ENCODE measurements at regions not wholly inside any gene's neighbourhood (a gene's known extent, or its start where the extent isn't known, plus 50 kb on each side); places are given as distances from the start of the nearest gene placed in this dataset.
"Not testable (repeated sequence)": the region's sequence is repeated elsewhere in the genome, so short reads cannot be mapped to it uniquely, and the experiment has no call there.

DNA sequence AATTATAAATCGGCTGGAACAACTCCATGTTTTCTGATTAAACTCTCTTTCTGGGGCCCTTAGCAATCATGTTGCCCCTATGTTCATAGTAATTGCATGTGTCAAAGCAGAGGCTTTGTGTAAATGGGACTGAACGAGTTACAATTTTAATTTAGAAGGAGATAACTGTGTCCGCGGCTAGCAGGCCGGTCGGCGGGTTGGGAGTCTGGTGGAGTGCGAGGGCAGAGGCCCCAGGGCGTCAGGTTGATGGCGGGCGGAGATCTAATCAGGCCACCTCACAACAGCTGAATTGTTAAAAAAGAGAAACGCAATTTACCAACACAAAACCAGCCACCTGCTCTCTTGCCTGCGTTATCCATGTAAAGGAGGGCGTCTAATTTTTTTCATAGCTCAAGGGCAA is 134.9 kb upstream of the LPCAT1 start:
- Histone ChIP-seq H3K4me1 (ENCODE audit: control insufficient read depth, insufficient read depth, low read length) (peaks cover 15% of the 10 kb centered on the region; the same call in 1 of the 2 replicates), H3K9me3 (ENCODE audit: control insufficient read depth, insufficient read depth, low read depth, low read length) (no peaks in the 10 kb centered on the region), H3K36me3 (ENCODE audit: control insufficient read depth, insufficient read depth, low read length) (no peaks in the 10 kb centered on the region), H3K9ac (ENCODE audit: low read length) (no peak overlapping the region), H3K27me3 (ENCODE audit: control insufficient read depth, insufficient read depth, low read length) (peaks cover 32% of the 10 kb centered on the region), H3K4me3 (ENCODE audit: low read depth, low read length) (no peak overlapping the region), H3K27ac (ENCODE audit: low read depth, low read length) (no peak overlapping the region)

DNA sequence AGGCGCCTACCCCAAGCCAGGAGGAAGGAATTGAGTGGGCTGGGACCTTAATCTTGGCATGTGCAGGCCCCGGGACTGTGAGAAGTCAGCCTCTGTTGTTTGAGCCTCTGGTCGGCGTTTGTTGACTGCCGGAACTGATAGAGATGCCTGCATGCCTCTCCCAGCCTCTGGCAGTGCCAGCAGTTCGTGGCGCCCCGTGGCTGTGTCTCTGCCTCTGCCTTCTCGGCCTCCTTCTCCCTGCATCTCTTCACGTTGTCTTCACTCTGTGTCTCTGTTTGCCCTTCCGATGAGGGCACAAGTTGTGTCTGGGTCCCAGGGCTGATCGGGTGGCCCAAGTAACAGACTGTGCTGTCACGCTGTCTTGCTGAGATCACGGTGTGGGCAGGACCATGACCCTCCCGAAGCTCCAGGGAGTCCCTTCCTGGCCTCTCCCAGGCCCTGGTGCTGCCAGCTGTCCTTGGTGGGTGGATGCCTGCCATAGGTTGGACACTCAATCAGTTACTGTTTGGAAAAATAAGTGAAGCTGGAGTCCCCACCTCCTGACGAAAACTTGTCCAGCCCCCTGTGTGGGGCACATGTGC is 133.5 kb upstream of the LPCAT1 start:
- no peak overlapping the region for H3K9ac ChIP-seq (ENCODE audit: low read length)
- H3K9me3 ChIP-seq (ENCODE audit: control insufficient read depth, insufficient read depth, low read depth, low read length): no peaks in the 10 kb centered on the region
- H3K36me3 ChIP-seq (ENCODE audit: control insufficient read depth, insufficient read depth, low read length): no peaks in the 10 kb centered on the region
- H3K27me3 ChIP-seq (ENCODE audit: control insufficient read depth, insufficient read depth, low read length): peaks cover 44% of the 10 kb centered on the region
- no peak overlapping the region for H3K4me3 ChIP-seq (ENCODE audit: low read depth, low read length)
- H3K4me1 ChIP-seq (ENCODE audit: control insufficient read depth, insufficient read depth, low read length): peaks cover 23% of the 10 kb centered on the region; the same call in 1 of the 2 replicates
- H3K27ac ChIP-seq (ENCODE audit: low read depth, low read length): no peak overlapping the region

DNA sequence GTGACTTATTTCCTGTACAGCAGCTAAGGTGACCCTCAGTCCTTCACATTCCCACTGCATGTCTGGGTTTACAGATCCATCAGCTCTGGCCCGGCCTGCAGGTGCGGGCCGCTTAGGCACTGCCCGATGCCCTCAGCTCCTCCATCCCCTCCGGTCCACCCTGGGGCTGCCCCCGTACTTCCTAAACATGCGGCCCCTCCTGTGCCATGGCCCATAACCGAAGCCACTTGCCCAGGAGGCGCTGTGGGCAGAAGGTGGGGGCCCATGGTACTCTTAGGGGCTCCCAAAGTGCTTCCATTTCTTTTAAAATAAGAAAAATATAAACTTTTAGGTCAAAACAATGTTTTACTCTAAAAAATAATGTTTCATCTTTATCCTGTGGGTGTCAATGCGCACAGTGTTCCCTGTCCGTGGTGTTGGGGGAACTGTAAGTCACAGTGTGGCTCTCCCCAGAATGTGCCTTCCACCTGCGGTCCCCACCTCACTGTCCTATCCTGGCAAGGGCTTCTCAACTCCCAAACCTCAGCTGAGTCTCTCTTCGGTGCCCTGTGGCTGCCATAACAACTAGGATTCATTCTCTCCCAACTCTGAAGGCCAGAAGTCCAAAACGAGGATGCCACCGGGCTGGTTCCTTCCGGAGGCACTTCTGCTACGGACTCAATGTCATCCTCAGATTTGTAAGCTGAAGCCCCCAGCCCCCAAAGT is 132.7 kb upstream of the LPCAT1 start:
- no peak overlapping the region for H3K27ac ChIP-seq (ENCODE audit: low read depth, low read length)
- H3K36me3 ChIP-seq (ENCODE audit: control insufficient read depth, insufficient read depth, low read length): no peaks in the 10 kb centered on the region
- peaks cover 48% of the 10 kb centered on the region for H3K27me3 ChIP-seq (ENCODE audit: control insufficient read depth, insufficient read depth, low read length)
- H3K4me3 ChIP-seq (ENCODE audit: low read depth, low read length): no peak overlapping the region
- no peak overlapping the region for H3K9ac ChIP-seq (ENCODE audit: low read length)
- H3K4me1 ChIP-seq (ENCODE audit: control insufficient read depth, insufficient read depth, low read length): peaks cover 27% of the 10 kb centered on the region; the same call in 1 of the 2 replicates
- H3K9me3 ChIP-seq (ENCODE audit: control insufficient read depth, insufficient read depth, low read depth, low read length): no peaks in the 10 kb centered on the region

DNA sequence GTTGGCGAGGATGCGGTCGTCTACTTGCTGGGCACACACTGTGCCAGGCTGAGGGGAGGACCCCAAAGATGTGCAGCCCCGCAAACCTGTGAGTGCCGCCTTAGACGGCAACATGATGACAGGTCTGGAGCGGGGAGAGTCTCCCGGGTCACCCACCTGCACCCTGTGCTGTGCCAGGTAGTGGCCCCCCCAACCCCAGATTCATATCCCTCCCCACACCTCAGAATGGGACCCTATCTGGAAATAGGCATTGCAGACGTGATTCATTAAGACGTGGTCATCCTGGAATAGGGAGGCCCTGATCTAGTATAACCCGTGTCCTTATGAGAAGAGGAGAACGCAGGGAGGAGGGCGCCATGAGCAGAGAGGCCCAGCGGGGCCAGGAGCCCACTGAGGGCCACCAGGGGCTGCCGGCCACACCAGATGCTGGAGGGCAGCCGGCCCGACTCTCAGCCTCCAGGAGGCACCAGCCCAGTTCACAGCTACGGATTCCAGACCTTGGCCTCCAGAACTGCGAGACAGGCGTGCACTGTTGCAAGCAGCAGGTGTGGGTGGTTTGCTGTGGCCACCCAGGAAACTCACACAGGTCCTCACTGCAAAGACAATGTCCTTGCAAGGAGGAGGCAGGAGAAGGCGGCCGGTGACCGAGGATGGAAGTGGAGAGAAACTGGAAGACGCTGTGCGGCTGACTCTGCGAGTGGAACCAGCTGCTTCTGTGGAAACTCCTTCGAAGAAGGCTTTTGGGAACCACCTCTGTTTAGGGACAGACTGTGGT is 131.9 kb upstream of the LPCAT1 start:
- no peaks in the 10 kb centered on the region for H3K36me3 ChIP-seq (ENCODE audit: control insufficient read depth, insufficient read depth, low read length)
- no peaks in the 10 kb centered on the region for H3K9me3 ChIP-seq (ENCODE audit: control insufficient read depth, insufficient read depth, low read depth, low read length)
- peaks cover 27% of the 10 kb centered on the region; the same call in 1 of the 2 replicates for H3K4me1 ChIP-seq (ENCODE audit: control insufficient read depth, insufficient read depth, low read length)
- H3K9ac ChIP-seq (ENCODE audit: low read length): no peak overlapping the region
- no peak overlapping the region for H3K27ac ChIP-seq (ENCODE audit: low read depth, low read length)
- no peak overlapping the region for H3K4me3 ChIP-seq (ENCODE audit: low read depth, low read length)
- peaks cover 52% of the 10 kb centered on the region for H3K27me3 ChIP-seq (ENCODE audit: control insufficient read depth, insufficient read depth, low read length)

DNA sequence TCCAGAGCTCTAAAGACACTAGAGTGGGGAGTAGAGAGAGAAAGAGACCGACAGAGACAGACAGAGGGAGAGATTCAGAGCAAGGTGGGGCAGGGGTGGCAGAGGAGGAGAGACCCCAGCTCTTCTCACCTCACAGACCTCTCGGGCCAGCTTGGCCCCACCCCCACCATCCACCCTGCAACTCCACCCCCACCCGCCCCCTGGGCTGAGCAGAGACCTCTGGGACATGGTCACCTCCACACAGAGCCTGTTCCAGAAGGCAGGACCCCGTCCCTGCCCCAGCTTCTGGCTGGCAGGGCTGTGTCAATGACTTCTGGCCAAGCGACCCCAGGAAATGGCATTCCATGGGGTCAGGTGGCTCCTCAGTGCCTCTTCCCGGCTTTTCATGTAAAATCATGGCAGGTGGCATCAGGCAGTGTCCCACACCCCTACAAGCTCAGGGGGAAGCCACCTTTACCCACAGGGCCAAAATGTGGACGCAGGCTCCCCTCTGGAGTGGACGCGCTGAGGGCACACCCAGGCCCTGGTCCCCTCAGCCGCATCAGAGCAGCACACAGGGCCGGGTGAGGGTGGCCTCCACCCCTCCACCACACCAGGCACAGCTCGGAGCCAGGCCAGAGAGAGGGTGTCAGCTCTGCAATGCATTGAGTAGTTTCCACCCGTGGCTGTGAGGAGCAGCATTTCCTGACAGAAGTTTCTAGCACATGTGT is 131.2 kb upstream of the LPCAT1 start:
- Histone ChIP-seq H3K4me1 (ENCODE audit: control insufficient read depth, insufficient read depth, low read length) (peaks cover 24% of the 10 kb centered on the region; the same call in 1 of the 2 replicates), H3K27ac (ENCODE audit: low read depth, low read length) (no peak overlapping the region), H3K4me3 (ENCODE audit: low read depth, low read length) (no peak overlapping the region), H3K9me3 (ENCODE audit: control insufficient read depth, insufficient read depth, low read depth, low read length) (no peaks in the 10 kb centered on the region), H3K9ac (ENCODE audit: low read length) (no peak overlapping the region), H3K36me3 (ENCODE audit: control insufficient read depth, insufficient read depth, low read length) (no peaks in the 10 kb centered on the region), H3K27me3 (ENCODE audit: control insufficient read depth, insufficient read depth, low read length) (peaks cover 55% of the 10 kb centered on the region)

DNA sequence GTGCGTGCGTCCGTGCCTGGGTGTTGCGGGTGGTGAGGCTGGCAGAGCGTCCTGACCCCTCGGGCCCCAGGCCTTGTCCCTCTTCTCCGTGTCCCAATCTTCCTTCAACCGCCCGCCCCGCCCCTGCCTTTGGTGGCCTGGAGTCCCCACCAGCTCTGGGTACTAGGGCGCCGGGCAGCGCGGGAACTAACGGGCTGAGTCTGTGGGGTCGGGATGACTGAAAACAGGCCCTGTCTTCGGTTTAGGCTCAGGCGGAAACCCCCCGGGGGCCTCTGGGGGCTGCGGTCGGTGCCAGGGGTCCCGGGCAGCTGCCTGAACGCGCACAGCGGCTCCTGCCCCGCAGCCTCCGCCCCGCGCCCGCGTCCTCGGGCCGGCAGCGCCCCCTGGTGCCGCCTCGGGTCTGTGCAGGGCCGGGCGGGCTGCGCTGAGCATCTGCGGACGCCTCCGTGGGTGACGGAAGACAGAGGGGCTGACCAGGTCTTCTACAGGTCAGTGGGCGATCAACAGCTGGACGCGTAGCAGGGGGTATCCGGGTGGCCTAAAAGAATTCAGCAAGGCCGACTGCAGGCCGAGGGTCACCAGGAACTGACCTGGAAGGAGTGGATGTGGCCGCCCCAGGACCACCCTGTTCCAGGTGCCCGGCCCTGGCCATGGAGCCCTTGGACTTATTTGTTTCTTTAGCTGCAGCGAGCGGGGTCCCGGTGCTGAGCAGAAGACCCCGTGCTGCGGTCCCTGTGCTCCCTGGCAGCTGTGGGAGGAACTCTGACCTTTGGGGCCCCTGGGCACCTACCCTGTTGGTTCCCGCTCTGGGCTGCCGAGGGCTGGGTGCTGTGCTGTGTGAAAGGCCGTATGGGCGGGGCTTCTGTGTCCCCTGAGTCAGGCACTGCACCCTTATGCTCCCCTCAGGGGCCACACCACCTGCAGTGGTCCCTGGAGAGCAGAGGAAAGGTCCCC is 130.2 kb upstream of the LPCAT1 start:
- Histone ChIP-seq H3K27me3 (ENCODE audit: control insufficient read depth, insufficient read depth, low read length) (peaks cover 54% of the 10 kb centered on the region), H3K4me3 (ENCODE audit: low read depth, low read length) (peak overlapping the region; percentile 65), H3K4me1 (ENCODE audit: control insufficient read depth, insufficient read depth, low read length) (peaks cover 15% of the 10 kb centered on the region; the same call in 1 of the 2 replicates)
- not testable (repeated sequence) for H3K9me3 ChIP-seq (ENCODE audit: control insufficient read depth, insufficient read depth, low read depth, low read length); H3K9ac ChIP-seq (ENCODE audit: low read length); H3K27ac ChIP-seq (ENCODE audit: low read depth, low read length); H3K36me3 ChIP-seq (ENCODE audit: control insufficient read depth, insufficient read depth, low read length)

DNA sequence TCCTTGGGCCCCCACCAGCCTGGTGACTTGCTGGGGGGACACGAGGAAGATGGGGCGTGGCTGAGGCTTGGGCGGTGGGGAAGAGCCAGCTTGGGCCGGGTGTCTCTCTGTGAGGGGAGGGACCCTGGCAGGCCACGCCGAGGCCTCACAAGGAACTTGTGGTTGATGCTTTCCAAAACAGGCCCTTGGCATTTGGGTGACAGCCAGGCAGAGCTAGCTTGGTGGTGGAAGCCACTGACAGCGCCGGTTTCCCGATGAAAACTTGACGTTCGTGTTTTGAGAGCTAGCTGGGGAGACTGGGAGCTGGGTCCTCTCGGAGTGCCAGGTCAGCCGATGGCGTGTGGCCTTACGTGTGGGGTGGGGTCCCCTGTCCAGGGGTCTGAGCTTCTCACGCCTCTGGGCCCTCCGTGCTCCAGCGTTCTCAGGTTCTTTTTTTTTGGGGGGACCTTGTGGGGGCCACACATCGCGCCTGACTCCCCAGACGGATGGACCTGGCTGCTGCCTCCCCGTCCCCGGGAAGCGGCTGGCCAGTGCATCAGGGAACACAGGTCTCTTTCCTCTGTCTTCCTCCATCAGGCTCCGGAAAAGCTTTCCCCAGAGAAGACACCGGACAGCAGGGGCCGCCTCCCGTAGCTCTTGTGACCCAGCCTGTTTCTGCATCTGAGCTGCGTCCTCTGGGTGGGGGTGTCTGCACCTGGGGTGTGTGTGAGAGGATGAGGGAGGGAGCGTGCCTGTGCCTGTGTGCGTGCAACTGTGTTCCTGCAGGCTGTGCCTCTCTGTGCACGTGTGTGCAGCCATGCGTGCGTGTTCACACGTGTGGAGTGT is 129.3 kb upstream of the LPCAT1 start:
- Histone ChIP-seq H3K9me3 (ENCODE audit: control insufficient read depth, insufficient read depth, low read depth, low read length) (no peaks in the 10 kb centered on the region), H3K4me3 (ENCODE audit: low read depth, low read length) (peak overlapping the region; percentile 65), H3K36me3 (ENCODE audit: control insufficient read depth, insufficient read depth, low read length) (no peaks in the 10 kb centered on the region), H3K27ac (ENCODE audit: low read depth, low read length) (no peak overlapping the region), H3K9ac (ENCODE audit: low read length) (no peak overlapping the region), H3K4me1 (ENCODE audit: control insufficient read depth, insufficient read depth, low read length) (peaks cover 12% of the 10 kb centered on the region; the same call in 1 of the 2 replicates), H3K27me3 (ENCODE audit: control insufficient read depth, insufficient read depth, low read length) (peaks cover 53% of the 10 kb centered on the region)

DNA sequence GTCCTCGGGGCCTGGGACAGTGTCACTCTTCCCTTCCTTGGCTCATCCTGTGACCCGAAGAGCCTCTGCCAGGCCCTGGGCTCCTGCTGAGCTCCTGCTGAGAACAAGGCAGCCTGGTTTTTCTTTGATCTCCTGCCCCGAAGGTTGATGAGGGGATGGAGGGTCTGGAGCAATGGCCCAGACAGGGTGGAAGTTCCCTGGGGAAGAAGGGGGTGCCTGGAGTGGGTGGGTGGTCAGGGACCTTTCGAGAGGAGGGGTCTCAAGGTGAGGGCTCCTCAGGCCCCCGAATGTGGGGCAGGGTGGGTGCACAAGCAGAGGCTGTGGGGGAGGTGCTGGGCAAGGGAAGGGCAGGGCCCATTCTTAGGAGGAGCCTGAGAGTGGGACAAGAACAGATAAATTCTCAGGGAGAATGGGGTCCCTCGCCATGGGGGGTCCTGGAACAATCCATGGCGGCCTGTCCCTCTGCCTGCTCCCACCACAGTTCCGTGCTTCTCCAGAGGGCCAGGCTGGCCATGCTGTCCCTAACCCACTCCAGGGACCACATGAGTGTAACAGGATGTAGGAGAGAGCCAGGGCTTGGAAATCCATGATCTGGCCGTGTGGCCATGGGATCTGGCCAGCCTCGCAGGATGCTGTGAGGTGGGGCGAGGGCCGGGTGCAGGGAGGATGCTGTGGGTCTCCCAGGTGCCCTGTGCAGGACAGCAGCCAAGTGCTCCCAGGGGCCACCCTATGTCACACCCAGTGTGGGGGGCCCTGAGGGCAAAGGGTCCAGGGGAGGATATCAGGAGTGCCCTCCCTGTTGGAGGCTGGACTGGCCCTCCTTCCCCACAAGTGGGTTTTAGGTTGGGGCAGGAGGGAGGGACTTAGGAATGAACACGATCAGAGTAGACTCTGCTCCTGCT is 128.5 kb upstream of the LPCAT1 start:
- Histone ChIP-seq H3K9me3 (ENCODE audit: control insufficient read depth, insufficient read depth, low read depth, low read length) (no peaks in the 10 kb centered on the region), H3K4me1 (ENCODE audit: control insufficient read depth, insufficient read depth, low read length) (peaks cover 12% of the 10 kb centered on the region; the same call in 1 of the 2 replicates), H3K9ac (ENCODE audit: low read length) (no peak overlapping the region), H3K4me3 (ENCODE audit: low read depth, low read length) (no peak overlapping the region), H3K27ac (ENCODE audit: low read depth, low read length) (no peak overlapping the region), H3K27me3 (ENCODE audit: control insufficient read depth, insufficient read depth, low read length) (peaks cover 53% of the 10 kb centered on the region), H3K36me3 (ENCODE audit: control insufficient read depth, insufficient read depth, low read length) (no peaks in the 10 kb centered on the region)

DNA sequence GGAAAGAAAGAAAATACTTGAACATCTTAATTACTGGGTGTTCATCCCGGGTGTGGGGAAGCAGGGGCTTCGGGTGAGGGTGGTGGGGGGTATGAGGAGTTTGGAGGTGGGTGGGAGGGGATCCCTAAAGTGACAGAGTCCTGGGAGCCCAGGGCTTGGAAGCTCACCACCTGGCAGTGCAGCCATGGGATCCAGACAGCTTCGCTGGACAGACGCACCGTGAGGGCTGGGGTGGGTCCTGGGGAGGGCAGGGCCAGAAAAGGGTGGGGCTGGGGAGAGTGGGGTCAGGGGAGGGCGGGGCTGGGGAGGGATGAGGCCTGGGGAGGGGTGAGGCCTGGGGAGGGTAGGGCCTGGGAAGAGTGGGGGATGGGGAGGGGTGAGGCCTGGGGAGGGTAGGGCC is 127.5 kb upstream of the LPCAT1 start:
- Histone ChIP-seq H3K4me1 (ENCODE audit: control insufficient read depth, insufficient read depth, low read length) (peaks cover 12% of the 10 kb centered on the region; the same call in 1 of the 2 replicates), H3K9me3 (ENCODE audit: control insufficient read depth, insufficient read depth, low read depth, low read length) (no peaks in the 10 kb centered on the region), H3K27ac (ENCODE audit: low read depth, low read length) (no peak overlapping the region), H3K9ac (ENCODE audit: low read length) (no peak overlapping the region), H3K27me3 (ENCODE audit: control insufficient read depth, insufficient read depth, low read length) (peaks cover 53% of the 10 kb centered on the region), H3K4me3 (ENCODE audit: low read depth, low read length) (no peak overlapping the region), H3K36me3 (ENCODE audit: control insufficient read depth, insufficient read depth, low read length) (no peaks in the 10 kb centered on the region)

Data from HUES6 (cell line).